Spleen (tissue), 11 donors: ENCODE measurements at regions not wholly inside any gene's neighbourhood (a gene's known extent, or its start where the extent isn't known, plus 50 kb on each side); places are given as distances from the start of the nearest gene placed in this dataset.

Experiments used
- DNase-seq: peaks from one replicate; pipeline ENCODE4 v3.0.0-alpha.2; 2020
- H3K27ac ChIP-seq, 8 donors: fragments of 200-600 bp; sonication (generic) in 7 of 8; 1 replicate in 4 of 8; 2 replicates in 4 of 8; pipeline versions ENCODE4 v1.5.0 to v1.8.0; 2016 to 2021; ENCODE audit warnings: inconsistent platforms in 4 of 8, mild to moderate bottlenecking in 4 of 8, moderate library complexity in 1 of 8
- H3K27me3 ChIP-seq, 7 donors: fragments of 200-600 bp; sonication (generic) in 6 of 7; replicated peaks in 1 of 7; 1 replicate in 4 of 7; 2 replicates in 3 of 7; pipeline versions ENCODE4 v1.5.0 to v1.8.0; 2016 to 2021; ENCODE audit warnings: inconsistent platforms in 3 of 7, mild to moderate bottlenecking in 1 of 7
- H3K36me3 ChIP-seq, 6 donors: fragments of 200-600 bp; sonication (generic) in 5 of 6; 1 replicate in 4 of 6; 2 replicates in 2 of 6; pipeline versions ENCODE4 v1.5.0 to v1.8.0; 2016 to 2021; ENCODE audit warnings: inconsistent platforms in 2 of 6
- H3K4me1 ChIP-seq, 6 donors: fragments of 200-600 bp; sonication (generic) in 5 of 6; 1 replicate in 3 of 6; 2 replicates in 3 of 6; pipeline versions ENCODE4 v1.5.0 to v1.8.0; 2016 to 2021; ENCODE audit warnings: inconsistent platforms in 3 of 6
- H3K4me3 ChIP-seq, 8 donors: fragments of 200-600 bp; sonication (generic) in 7 of 8; 1 replicate in 4 of 8; 2 replicates in 4 of 8; pipeline versions ENCODE4 v1.5.0 to v1.8.0; 2016 to 2021; ENCODE audit warnings: inconsistent platforms in 4 of 8, mild to moderate bottlenecking in 4 of 8, moderate library complexity in 2 of 8
- H3K9me3 ChIP-seq, 8 donors: fragments of 200-600 bp; sonication (generic) in 7 of 8; 1 replicate in 4 of 8; 2 replicates in 4 of 8; pipeline versions ENCODE4 v1.5.0 to v1.8.0; 2016 to 2021; ENCODE audit warnings: inconsistent platforms in 4 of 8
- CTCF ChIP-seq, 11 experiments: fragments of 200-600 bp in 7 of 11; fragments of 450-650 bp in 4 of 11; sonication (generic) in 4 of 11; IDR thresholded peaks in 8 of 11; conservative IDR thresholded peaks in 3 of 11; 1 replicate in 7 of 11; 2 replicates in 4 of 11; pipeline versions ENCODE4 v1.4.0 to v1.8.0; 2016 to 2021; ENCODE audit warnings: antibody characterized with exemption in 11 of 11, inconsistent platforms in 4 of 11, mild to moderate bottlenecking in 1 of 11
- POLR2A ChIP-seq, 3 donors: fragments of 450-650 bp; IDR thresholded peaks; one replicate each; pipeline ENCODE4 v1.5.1; 2017; ENCODE audit warnings: antibody characterized with exemption in 3 of 3, mild to moderate bottlenecking in 1 of 3
- POLR2AphosphoS5 ChIP-seq, 3 donors: sonication (generic); formaldehyde crosslinking; IDR thresholded peaks; one replicate each; pipeline ENCODE4 v1.5.1; 2017; ENCODE audit warnings: antibody characterized with exemption in 3 of 3
- WGBS, 5 donors: extraction: QIAGEN DNeasy Blood & Tissue Kit in 3 of 5; methylation state at CpG; one replicate each; pipeline versions ENCODE4 v1.1.5 to v1.1.7; 2013 to 2018; 5-methylcytosine and 5-hydroxymethylcytosine counted together
- intact Hi-C: fragments of 100-400 bp; cut with DNase I; formaldehyde crosslinking; loops from one replicate; pipeline ENCODE4 v1.15.0; 2023; ENCODE audit warnings: low total_unique reads
- donor health status: healthy with polysubstance abuse.
- donor health status: DM: no; HTN: no; CAD: no; lungs with moderate emphysema.
- donor health status: DM: no; HTN: no; CAD: no.
- donor health status: Bipolar disorder and iron deficiency.
- donor health status: healthy.
- donor health status: DM: no; HTN: no; CAD: no.
- donor health status: DM: yes; HTN: yes; CAD: no.

- H3K4me3 ChIP-seq, result no peak overlapping the region
- H3K9me3 ChIP-seq, result peaks cover 0 to 3% (median 0%) of the 10 kb centered on the region in 8 donors
- no peak for DNase-seq
- WGBS, 5 donors, result 89 to 100% (median 93%) methylated on average over 2 of the region's 2 CpGs
- intact Hi-C loops, result no loop called here
- no peak overlapping the region for H3K27ac ChIP-seq
- no peaks in the 10 kb centered on the region for H3K27me3 ChIP-seq
- no peaks in the 10 kb centered on the region for H3K36me3 ChIP-seq
- no peaks in the 10 kb centered on the region for H3K4me1 ChIP-seq
- TF ChIP-seq POLR2AphosphoS5 (IDR thresholded peaks at IDR 0.05), result no peak
- TF ChIP-seq POLR2A (IDR thresholded peaks at IDR 0.05), result no peak
- TF ChIP-seq CTCF (IDR thresholded peaks at IDR 0.05 in 8 of 11, conservative IDR thresholded peaks at IDR 0.05 in 3 of 11), result no peak
Measured at GRCh38 chr14:89651805-89652204, 234.8 kb upstream of the FOXN3 start.

- H3K9me3 ChIP-seq, result no peaks in the 10 kb centered on the region
- no peak for DNase-seq
- 81 to 98% (median 90%) methylated on average over 4 of the region's 4 CpGs for WGBS, 5 donors
- no peaks in the 10 kb centered on the region for H3K27me3 ChIP-seq
- TF ChIP-seq POLR2AphosphoS5 (IDR thresholded peaks at IDR 0.05) (no peak), POLR2A (IDR thresholded peaks at IDR 0.05) (no peak), CTCF (IDR thresholded peaks at IDR 0.05 in 8 of 11, conservative IDR thresholded peaks at IDR 0.05 in 3 of 11) (no peak)
- H3K36me3 ChIP-seq, result no peaks in the 10 kb centered on the region
- intact Hi-C loops, result no loop called here
- no peak overlapping the region for H3K4me3 ChIP-seq
- H3K27ac ChIP-seq, result no peak overlapping the region
- no peaks in the 10 kb centered on the region for H3K4me1 ChIP-seq
Measured at GRCh38 chr14:89650077-89650978, 233.3 kb upstream of the FOXN3 start.

- Histone ChIP-seq H3K4me3 (no peak overlapping the region), H3K36me3 (no peaks in the 10 kb centered on the region), H3K27me3 (no peaks in the 10 kb centered on the region), H3K4me1 (no peaks in the 10 kb centered on the region), H3K27ac (no peak overlapping the region), H3K9me3 (no peaks in the 10 kb centered on the region)
- TF ChIP-seq POLR2AphosphoS5 (IDR thresholded peaks at IDR 0.05) (no peak), CTCF (IDR thresholded peaks at IDR 0.05 in 8 of 11, conservative IDR thresholded peaks at IDR 0.05 in 3 of 11) (no peak), POLR2A (IDR thresholded peaks at IDR 0.05) (no peak)
- no peak for DNase-seq
- intact Hi-C loops, result no loop called here
- whole genome bisulfite sequencing, 5 donors, result 66 to 77% (median 71%) methylated on average over 7 of the region's 7 CpGs
Measured at GRCh38 chr14:89649451-89650075, 232.5 kb upstream of the FOXN3 start.

- Histone ChIP-seq H3K27ac (no peak overlapping the region), H3K4me1 (no peaks in the 10 kb centered on the region), H3K4me3 (no peak overlapping the region), H3K36me3 (no peaks in the 10 kb centered on the region), H3K9me3 (no peaks in the 10 kb centered on the region), H3K27me3 (no peaks in the 10 kb centered on the region)
- intact Hi-C loops, result no loop called here
- TF ChIP-seq POLR2AphosphoS5 (IDR thresholded peaks at IDR 0.05), result no peak
- no peak for DNase-seq
- WGBS, 5 donors, result 75 to 91% (median 81%) methylated on average over 5 of the region's 5 CpGs
Measured at GRCh38 chr14:89648924-89649323, 231.9 kb upstream of the FOXN3 start.
